ENCODE measurements at regions not wholly inside any gene's neighbourhood (a gene's known extent, or its start where the extent isn't known, plus 50 kb on each side); places are given as distances from the start of the nearest gene placed in this dataset.

GRCh38 chr6:169986171-169986847, 234.9 kb downstream of the ERMARD start:
- ChIA-PET CTCF (no interaction called here), POLR2A (no interaction called here)
- peaks cover 7% of the 10 kb centered on the region for H3K4me1 ChIP-seq (ENCODE audit: insufficient read depth, low read length)
- Mint-ChIP-seq H3K36me3 (no peaks in the 10 kb centered on the region), H3K9me3 (no peaks in the 10 kb centered on the region), H3K4me3 (no peak overlapping the region), H3K27ac (no peak overlapping the region), H3K27me3 (peaks cover 2 to 3% of the 10 kb centered on the region in 2 donors), H3K4me1 (peaks cover 11 to 13% (median 12%) of the 10 kb centered on the region in 3 donors)
- H3K4me3 ChIP-seq (ENCODE audit: low read length): no peak overlapping the region
- H3K9me3 ChIP-seq (ENCODE audit: low read length): no peaks in the 10 kb centered on the region
- H3K36me3 ChIP-seq (ENCODE audit: insufficient read depth, low read length): no peaks in the 10 kb centered on the region
- no peak overlapping the region for H3K27ac ChIP-seq (ENCODE audit: low read depth, low read length)
- no peaks in the 10 kb centered on the region for H3K27me3 ChIP-seq (ENCODE audit: insufficient read depth, low read length, poor library complexity, severe bottlenecking)
- DNase-seq: peak in 1 of 5 donors; percentile 45

GRCh38 chr6:169985121-169986015, 233.9 kb downstream of the ERMARD start:
- POLR2A ChIA-PET: no interaction called here
- Mint-ChIP-seq H3K9me3 (no peaks in the 10 kb centered on the region), H3K36me3 (no peaks in the 10 kb centered on the region), H3K4me1 (peaks cover 9 to 10% (median 10%) of the 10 kb centered on the region in 3 donors), H3K27me3 (peaks cover 2 to 3% of the 10 kb centered on the region in 2 donors), H3K4me3 (no peak overlapping the region), H3K27ac (no peak overlapping the region)
- Histone ChIP-seq H3K9me3 (ENCODE audit: low read length) (no peaks in the 10 kb centered on the region), H3K27ac (ENCODE audit: low read depth, low read length) (no peak overlapping the region), H3K4me1 (ENCODE audit: insufficient read depth, low read length) (peaks cover 7% of the 10 kb centered on the region), H3K4me3 (ENCODE audit: low read length) (no peak overlapping the region), H3K27me3 (ENCODE audit: insufficient read depth, low read length, poor library complexity, severe bottlenecking) (no peaks in the 10 kb centered on the region), H3K36me3 (ENCODE audit: insufficient read depth, low read length) (no peaks in the 10 kb centered on the region)
- CTCF ChIA-PET: no interaction called here
- DNase-seq: peak in 1 of 5 donors; percentile 36

GRCh38 chr6:169984181-169985120, 233.0 kb downstream of the ERMARD start:
- peak in 1 of 5 donors; percentile 27 for DNase-seq
- Histone ChIP-seq H3K36me3 (ENCODE audit: insufficient read depth, low read length) (no peaks in the 10 kb centered on the region), H3K4me1 (ENCODE audit: insufficient read depth, low read length) (peaks cover under 1% of the 10 kb centered on the region), H3K4me3 (ENCODE audit: low read length) (no peak overlapping the region), H3K27ac (ENCODE audit: low read depth, low read length) (no peak overlapping the region), H3K27me3 (ENCODE audit: insufficient read depth, low read length, poor library complexity, severe bottlenecking) (no peaks in the 10 kb centered on the region), H3K9me3 (ENCODE audit: low read length) (no peaks in the 10 kb centered on the region)
- no peaks in the 10 kb centered on the region for H3K36me3 Mint-ChIP-seq
- H3K27ac Mint-ChIP-seq: no peak overlapping the region
- no peak overlapping the region for H3K4me3 Mint-ChIP-seq
- peaks cover under 1 to 1% (median under 1%) of the 10 kb centered on the region in 3 donors for H3K4me1 Mint-ChIP-seq
- ChIA-PET POLR2A (no interaction called here), CTCF (no interaction called here)
- H3K27me3 Mint-ChIP-seq: peaks cover 2 to 3% of the 10 kb centered on the region in 2 donors
- H3K9me3 Mint-ChIP-seq: no peaks in the 10 kb centered on the region

GRCh38 chr6:169983651-169984050, 232.2 kb downstream of the ERMARD start:
- H3K9me3 Mint-ChIP-seq: no peaks in the 10 kb centered on the region
- peaks cover 2 to 3% of the 10 kb centered on the region in 2 donors for H3K27me3 Mint-ChIP-seq
- POLR2A ChIA-PET: no interaction called here
- H3K36me3 Mint-ChIP-seq: no peaks in the 10 kb centered on the region
- no peaks in the 10 kb centered on the region for H3K36me3 ChIP-seq (ENCODE audit: insufficient read depth, low read length)
- no peaks in the 10 kb centered on the region for H3K4me1 Mint-ChIP-seq
- CTCF ChIA-PET: no interaction called here
- no peaks in the 10 kb centered on the region for H3K4me1 ChIP-seq (ENCODE audit: insufficient read depth, low read length)
- no peak overlapping the region for H3K27ac Mint-ChIP-seq
- DNase-seq: peak in 1 of 5 donors; percentile 16
- no peaks in the 10 kb centered on the region for H3K27me3 ChIP-seq (ENCODE audit: insufficient read depth, low read length, poor library complexity, severe bottlenecking)
- H3K4me3 Mint-ChIP-seq: no peak overlapping the region
- H3K4me3 ChIP-seq (ENCODE audit: low read length): no peak overlapping the region
- H3K27ac ChIP-seq (ENCODE audit: low read depth, low read length): no peak overlapping the region
- no peaks in the 10 kb centered on the region for H3K9me3 ChIP-seq (ENCODE audit: low read length)

DNA sequence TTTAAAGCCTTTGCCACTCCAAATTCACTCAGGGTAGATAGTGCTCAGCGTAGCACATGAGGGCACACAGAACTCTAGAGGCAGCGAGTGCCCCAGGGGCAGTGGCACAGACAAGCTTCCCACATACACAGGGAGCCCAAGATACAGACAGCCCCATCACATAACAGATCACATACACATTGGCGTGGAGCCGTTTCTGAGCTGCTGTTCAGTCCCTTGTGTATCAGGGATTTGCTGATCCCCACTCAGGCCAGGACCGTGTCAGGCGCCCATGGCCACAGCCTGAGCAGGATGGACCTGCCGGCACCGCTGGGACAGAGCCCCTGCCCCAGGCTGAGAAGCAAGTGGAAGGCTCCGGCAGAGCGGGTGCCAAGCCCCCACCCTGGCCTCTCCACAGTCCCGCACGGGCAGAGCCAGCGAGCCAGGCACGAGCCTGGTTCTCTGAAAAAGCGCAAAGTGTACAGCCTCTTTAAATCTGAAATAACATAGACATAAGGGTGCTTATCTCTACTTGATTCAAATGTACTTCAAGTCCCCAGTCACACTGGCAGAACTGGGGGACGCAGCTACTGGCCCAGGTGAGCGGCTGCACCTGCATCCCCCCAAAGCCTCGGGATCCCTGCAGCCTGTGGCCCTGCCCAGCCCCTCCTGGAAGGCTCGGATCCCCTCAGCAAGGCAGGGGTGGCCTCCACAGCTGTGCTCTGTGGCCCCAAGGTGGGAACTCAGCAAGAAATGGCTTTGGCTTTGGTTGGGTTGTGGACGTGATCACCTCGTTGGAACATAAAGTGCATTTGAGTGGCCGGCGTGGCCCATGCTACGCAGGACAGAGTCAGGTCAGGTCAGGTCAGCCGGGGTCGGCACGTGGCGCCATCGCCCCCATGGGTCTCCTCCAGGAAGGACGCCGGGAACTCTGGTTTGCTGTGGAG, 231.3 kb downstream of the ERMARD start:
- H3K9me3 Mint-ChIP-seq: no peaks in the 10 kb centered on the region
- DNase-seq: peak in 1 of 5 donors; percentile 26
- no peaks in the 10 kb centered on the region for H3K4me1 Mint-ChIP-seq
- no peaks in the 10 kb centered on the region for H3K27me3 ChIP-seq (ENCODE audit: insufficient read depth, low read length, poor library complexity, severe bottlenecking)
- peaks cover 2 to 3% of the 10 kb centered on the region in 2 donors for H3K27me3 Mint-ChIP-seq
- no peaks in the 10 kb centered on the region for H3K36me3 ChIP-seq (ENCODE audit: insufficient read depth, low read length)
- H3K9me3 ChIP-seq (ENCODE audit: low read length): no peaks in the 10 kb centered on the region
- H3K27ac ChIP-seq (ENCODE audit: low read depth, low read length): no peak overlapping the region
- no peaks in the 10 kb centered on the region for H3K4me1 ChIP-seq (ENCODE audit: insufficient read depth, low read length)
- ChIA-PET POLR2A (no interaction called here), CTCF (no interaction called here)
- H3K36me3 Mint-ChIP-seq: no peaks in the 10 kb centered on the region
- H3K27ac Mint-ChIP-seq: no peak overlapping the region
- no peak overlapping the region for H3K4me3 Mint-ChIP-seq
- H3K4me3 ChIP-seq (ENCODE audit: low read length): no peak overlapping the region

GRCh38 chr6:169981969-169982368, 230.5 kb downstream of the ERMARD start:
- no peak overlapping the region for H3K27ac ChIP-seq (ENCODE audit: low read depth, low read length)
- no peaks in the 10 kb centered on the region for H3K4me1 Mint-ChIP-seq
- no peaks in the 10 kb centered on the region for H3K9me3 Mint-ChIP-seq
- H3K4me1 ChIP-seq (ENCODE audit: insufficient read depth, low read length): no peaks in the 10 kb centered on the region
- no peak for DNase-seq
- no peaks in the 10 kb centered on the region for H3K36me3 ChIP-seq (ENCODE audit: insufficient read depth, low read length)
- no peak overlapping the region for H3K4me3 Mint-ChIP-seq
- ChIA-PET CTCF (no interaction called here), POLR2A (no interaction called here)
- no peaks in the 10 kb centered on the region for H3K27me3 ChIP-seq (ENCODE audit: insufficient read depth, low read length, poor library complexity, severe bottlenecking)
- no peaks in the 10 kb centered on the region for H3K9me3 ChIP-seq (ENCODE audit: low read length)
- H3K4me3 ChIP-seq (ENCODE audit: low read length): no peak overlapping the region
- H3K27ac Mint-ChIP-seq: no peak overlapping the region
- H3K36me3 Mint-ChIP-seq: no peaks in the 10 kb centered on the region
- H3K27me3 Mint-ChIP-seq: peaks cover 3 to 5% of the 10 kb centered on the region in 2 donors

DNA sequence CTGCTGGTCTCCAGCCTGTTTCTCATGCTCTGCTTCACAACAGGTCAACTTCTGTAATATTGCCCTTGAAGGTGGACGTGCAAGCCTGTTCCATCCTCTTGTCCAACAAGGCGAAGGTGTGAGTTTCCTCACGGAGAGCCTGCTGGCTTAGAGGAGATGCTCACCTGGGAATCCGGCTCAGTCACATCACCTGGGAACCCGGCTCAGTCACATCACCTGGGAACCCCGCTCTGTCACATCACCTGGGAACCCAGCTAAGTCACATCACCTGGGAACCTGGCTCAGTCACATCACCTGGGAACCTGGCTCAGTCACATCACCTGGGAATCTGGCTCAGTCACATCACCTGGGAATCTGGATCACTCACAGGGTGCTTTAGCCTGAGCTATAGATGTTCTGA, 230.1 kb downstream of the ERMARD start:
- Mint-ChIP-seq H3K27me3 (peaks cover 5 to 7% of the 10 kb centered on the region in 2 donors), H3K9me3 (no peaks in the 10 kb centered on the region), H3K36me3 (no peaks in the 10 kb centered on the region), H3K4me3 (no peak overlapping the region), H3K4me1 (no peaks in the 10 kb centered on the region), H3K27ac (no peak overlapping the region)
- ChIA-PET CTCF (no interaction called here), POLR2A (no interaction called here)
- H3K4me3 ChIP-seq (ENCODE audit: low read length): no peak overlapping the region
- H3K36me3 ChIP-seq (ENCODE audit: insufficient read depth, low read length): no peaks in the 10 kb centered on the region
- H3K9me3 ChIP-seq (ENCODE audit: low read length): no peaks in the 10 kb centered on the region
- H3K27ac ChIP-seq (ENCODE audit: low read depth, low read length): no peak overlapping the region
- no peaks in the 10 kb centered on the region for H3K4me1 ChIP-seq (ENCODE audit: insufficient read depth, low read length)
- peak in 1 of 5 donors; percentile 34 for DNase-seq
- H3K27me3 ChIP-seq (ENCODE audit: insufficient read depth, low read length, poor library complexity, severe bottlenecking): no peaks in the 10 kb centered on the region

All from CD8-positive, alpha-beta memory T cell (primary cell).